Caco-2 (cell line): ENCODE measurements at regions not wholly inside any gene's neighbourhood (a gene's known extent, or its start where the extent isn't known, plus 50 kb on each side); places are given as distances from the start of the nearest gene placed in this dataset.
"Not testable (repeated sequence)": the region's sequence is repeated elsewhere in the genome, so short reads cannot be mapped to it uniquely, and the experiment has no call there.

Experiments
- BruUV-seq: library from RNA; stranded (reverse); fragments of 400-500 nt; replicated peaks from 2 replicates; lab custom pipeline; 2021; lab: Mats Ljungman, UMichigan
- CTCF ChIA-PET: fragments of 300-600 bp; sonication (Branson Sonifier 250); formaldehyde crosslinking; loops from one replicate; lab custom pipeline; 2022; ENCODE audit warnings: antibody characterized with exemption; lab: Charles Lee
- POLR2A ChIA-PET: fragments of 300-600 bp; sonication (Branson Sonifier 250); formaldehyde crosslinking; loops from one replicate; lab custom pipeline; 2022; ENCODE audit warnings: antibody characterized with exemption; lab: Charles Lee
- DNase-seq, 2 experiments: peaks; one replicate each; pipeline versions ENCODE4 v3.0.0 to v3.0.0-alpha.2; 2020 to 2022
- H3K27me3 ChIP-seq: replicated peaks from 2 replicates; pipeline ENCODE4 v1.6.0; 2011; ENCODE audit warnings: low read length; ENCODE audit not compliant: control insufficient read depth, insufficient read depth
- H3K36me3 ChIP-seq: 2 replicates; pipeline ENCODE4 v1.5.1; 2011; ENCODE audit warnings: low read length; ENCODE audit not compliant: control insufficient read depth, insufficient read depth
- H3K4me1 ChIP-seq: fragments of 250-450 bp; sonication (Bioruptor Pico); 2 replicates; pipeline ENCODE4 v1.5.1; 2020; ENCODE audit warnings: mild to moderate bottlenecking
- H3K4me3 ChIP-seq: 2 replicates; pipeline ENCODE4 v1.5.1; 2011; ENCODE audit warnings: low read depth, mild to moderate bottlenecking, control low read depth, low read length
- H3K9me3 ChIP-seq: fragments of 250-450 bp; sonication (Bioruptor Pico); 2 replicates; pipeline ENCODE4 v1.5.1; 2020; ENCODE audit warnings: mild to moderate bottlenecking, moderate library complexity
- H3K27ac Mint-ChIP-seq: one replicate; pipeline ENCODE4 v1.8.0; 2022; ENCODE audit warnings: mixed read lengths; ENCODE audit not compliant: unreplicated experiment
- H3K27me3 Mint-ChIP-seq: one replicate; pipeline ENCODE4 v1.8.0; 2022; ENCODE audit warnings: mixed read lengths; ENCODE audit not compliant: insufficient read depth, unreplicated experiment
- H3K36me3 Mint-ChIP-seq: one replicate; pipeline ENCODE4 v1.8.0; 2022; ENCODE audit warnings: mild to moderate bottlenecking, mixed read lengths; ENCODE audit not compliant: insufficient read depth, unreplicated experiment
- H3K4me1 Mint-ChIP-seq: one replicate; pipeline ENCODE4 v1.8.0; 2022; ENCODE audit warnings: low read depth, mixed read lengths; ENCODE audit not compliant: unreplicated experiment
- H3K4me3 Mint-ChIP-seq: one replicate; pipeline ENCODE4 v1.8.0; 2022; ENCODE audit warnings: mild to moderate bottlenecking, moderate library complexity, mixed read lengths; ENCODE audit not compliant: unreplicated experiment
- H3K9me3 Mint-ChIP-seq: one replicate; pipeline ENCODE4 v1.8.0; 2022; ENCODE audit warnings: mixed read lengths; ENCODE audit not compliant: unreplicated experiment
- intact Hi-C: fragments of 100-400 bp; cut with micrococcal nuclease; formaldehyde crosslinking; loops from one replicate; pipeline ENCODE4 v1.10.0; 2022; ENCODE audit not compliant: unreplicated experiment
- TF ChIP-seq, protein P1 (sequence below), 2 experiments: fragments of 200-600 bp in 1 of 2; IDR thresholded peaks; 1 replicate in 1 of 2; 2 replicates in 1 of 2; pipeline versions ENCODE4 v1.5.1 to v1.8.0; 2011 to 2022; ENCODE audit warnings: antibody characterized with exemption in 1 of 2, control low read depth in 1 of 2, inconsistent platforms in 1 of 2, low read depth in 1 of 2, low read length in 1 of 2, mild to moderate bottlenecking in 1 of 2, moderate library complexity in 1 of 2; ENCODE audit not compliant: insufficient read depth in 1 of 2, severe bottlenecking in 1 of 2, unreplicated experiment in 1 of 2

DNA sequence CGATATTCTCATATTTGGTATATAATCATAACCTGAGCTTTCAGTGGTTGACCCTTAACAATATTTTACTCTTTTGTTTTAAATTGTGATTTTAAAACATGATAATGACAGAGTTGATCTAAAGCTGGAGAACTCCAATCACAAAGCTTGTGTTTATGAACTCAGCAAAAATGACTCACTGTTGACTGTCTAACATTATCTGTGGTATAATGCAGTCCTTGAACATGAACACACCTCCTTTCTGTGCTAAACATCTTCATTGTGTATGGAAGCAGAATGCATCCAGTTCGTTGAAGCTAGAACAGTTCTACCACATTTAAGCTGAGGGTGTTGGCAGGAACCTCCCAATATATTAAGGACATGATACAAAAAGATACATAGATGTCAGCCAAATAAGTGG is 1030.2 kb upstream of the SEMA6A start:
- H3K27me3 ChIP-seq, result no peaks in the 10 kb centered on the region
- Mint-ChIP-seq H3K27ac (no peak overlapping the region), H3K4me1 (no peaks in the 10 kb centered on the region), H3K36me3 (no peaks in the 10 kb centered on the region), H3K4me3 (no peak overlapping the region), H3K9me3 (no peaks in the 10 kb centered on the region), H3K27me3 (peaks cover 2% of the 10 kb centered on the region)
- intact Hi-C loops, result no loop called here
- TF ChIP-seq, protein P1, sequence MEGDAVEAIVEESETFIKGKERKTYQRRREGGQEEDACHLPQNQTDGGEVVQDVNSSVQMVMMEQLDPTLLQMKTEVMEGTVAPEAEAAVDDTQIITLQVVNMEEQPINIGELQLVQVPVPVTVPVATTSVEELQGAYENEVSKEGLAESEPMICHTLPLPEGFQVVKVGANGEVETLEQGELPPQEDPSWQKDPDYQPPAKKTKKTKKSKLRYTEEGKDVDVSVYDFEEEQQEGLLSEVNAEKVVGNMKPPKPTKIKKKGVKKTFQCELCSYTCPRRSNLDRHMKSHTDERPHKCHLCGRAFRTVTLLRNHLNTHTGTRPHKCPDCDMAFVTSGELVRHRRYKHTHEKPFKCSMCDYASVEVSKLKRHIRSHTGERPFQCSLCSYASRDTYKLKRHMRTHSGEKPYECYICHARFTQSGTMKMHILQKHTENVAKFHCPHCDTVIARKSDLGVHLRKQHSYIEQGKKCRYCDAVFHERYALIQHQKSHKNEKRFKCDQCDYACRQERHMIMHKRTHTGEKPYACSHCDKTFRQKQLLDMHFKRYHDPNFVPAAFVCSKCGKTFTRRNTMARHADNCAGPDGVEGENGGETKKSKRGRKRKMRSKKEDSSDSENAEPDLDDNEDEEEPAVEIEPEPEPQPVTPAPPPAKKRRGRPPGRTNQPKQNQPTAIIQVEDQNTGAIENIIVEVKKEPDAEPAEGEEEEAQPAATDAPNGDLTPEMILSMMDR (IDR thresholded peaks at IDR 0.05; ENCODE audit: insufficient read depth in 1 of 2, low read depth in 1 of 2, low read length in 1 of 2, severe bottlenecking in 1 of 2, unreplicated experiment in 1 of 2), result no peak
- H3K36me3 ChIP-seq, result no peaks in the 10 kb centered on the region
- H3K9me3 ChIP-seq, result no peaks in the 10 kb centered on the region
- ChIA-PET POLR2A (no interaction called here), CTCF (no interaction called here)
- no TSS peak for BruUV-seq
- DNase-seq, result no peak
- no peak overlapping the region for H3K4me3 ChIP-seq
- H3K4me1 ChIP-seq, result no peaks in the 10 kb centered on the region

DNA sequence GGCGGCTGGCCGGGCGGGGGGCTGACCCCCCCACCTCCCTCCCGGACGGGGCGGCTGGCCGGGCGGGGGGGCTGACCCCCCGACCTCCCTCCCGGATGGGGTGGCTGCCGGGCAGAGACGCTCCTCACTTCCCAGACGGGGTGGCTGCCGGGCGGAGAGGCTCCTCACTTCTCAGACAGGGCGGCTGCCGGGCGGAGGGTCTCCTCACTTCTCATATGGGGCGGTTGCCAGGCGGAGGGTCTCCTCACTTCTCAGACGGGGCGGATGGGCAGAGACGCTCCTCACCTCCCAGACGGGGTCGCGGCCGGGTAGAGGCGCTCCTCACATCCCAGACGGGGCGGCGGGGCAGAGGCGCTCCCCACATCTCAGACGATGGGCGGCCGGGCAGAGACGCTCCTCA is 1025.2 kb upstream of the SEMA6A start:
- H3K27ac Mint-ChIP-seq, H3K36me3 ChIP-seq, H3K36me3 Mint-ChIP-seq, POLR2A ChIA-PET, H3K4me3 Mint-ChIP-seq, H3K9me3 ChIP-seq, H3K27me3 Mint-ChIP-seq, H3K9me3 Mint-ChIP-seq, BruUV-seq, H3K27me3 ChIP-seq, H3K4me1 ChIP-seq, DNase-seq, H3K4me1 Mint-ChIP-seq, H3K4me3 ChIP-seq, CTCF ChIA-PET: not testable (repeated sequence)
- intact Hi-C loops, result loop anchor here (5.0 kb wide), 1 partner anchor 1192 kb away; no protein-coding TSS in a partner anchor

DNA sequence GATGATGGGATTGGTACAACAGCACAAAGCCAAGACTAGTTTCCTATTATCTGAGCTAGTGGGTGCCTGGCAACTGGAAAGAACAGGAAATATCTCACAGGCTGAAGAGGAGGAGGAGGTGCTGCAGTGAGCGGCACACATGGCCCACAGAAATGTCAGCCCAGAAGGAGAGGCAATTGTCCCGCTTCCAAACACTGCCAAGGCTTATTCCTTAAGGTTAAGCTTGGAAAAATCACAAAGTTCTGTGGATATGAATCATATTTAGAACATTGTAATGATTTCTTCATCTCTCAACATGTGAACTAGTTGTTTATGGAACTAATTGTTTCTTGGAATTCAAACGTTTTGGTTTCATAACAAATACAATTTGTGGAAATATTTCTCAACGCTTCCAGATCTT is 1019.5 kb upstream of the SEMA6A start:
- no peak overlapping the region for H3K27ac Mint-ChIP-seq
- no peaks in the 10 kb centered on the region for H3K9me3 Mint-ChIP-seq
- Histone ChIP-seq H3K4me1 (no peaks in the 10 kb centered on the region), H3K27me3 (no peaks in the 10 kb centered on the region), H3K4me3 (no peak overlapping the region), H3K9me3 (no peaks in the 10 kb centered on the region), H3K36me3 (no peaks in the 10 kb centered on the region)
- ChIA-PET POLR2A (no interaction called here), CTCF (interaction anchor here (0.6 kb wide), 1 partner anchor 138 kb away, joined by 4 read pairs; no protein-coding TSS in a partner anchor)
- TF ChIP-seq, protein P1 (IDR thresholded peaks at IDR 0.05; ENCODE audit: insufficient read depth in 1 of 2, low read depth in 1 of 2, low read length in 1 of 2, severe bottlenecking in 1 of 2, unreplicated experiment in 1 of 2), result no peak
- no peaks in the 10 kb centered on the region for H3K27me3 Mint-ChIP-seq
- H3K4me3 Mint-ChIP-seq, result no peak overlapping the region
- intact Hi-C loops, result no loop called here
- no TSS peak for BruUV-seq
- no peak for DNase-seq
- H3K36me3 Mint-ChIP-seq, result no peaks in the 10 kb centered on the region
- no peaks in the 10 kb centered on the region for H3K4me1 Mint-ChIP-seq

DNA sequence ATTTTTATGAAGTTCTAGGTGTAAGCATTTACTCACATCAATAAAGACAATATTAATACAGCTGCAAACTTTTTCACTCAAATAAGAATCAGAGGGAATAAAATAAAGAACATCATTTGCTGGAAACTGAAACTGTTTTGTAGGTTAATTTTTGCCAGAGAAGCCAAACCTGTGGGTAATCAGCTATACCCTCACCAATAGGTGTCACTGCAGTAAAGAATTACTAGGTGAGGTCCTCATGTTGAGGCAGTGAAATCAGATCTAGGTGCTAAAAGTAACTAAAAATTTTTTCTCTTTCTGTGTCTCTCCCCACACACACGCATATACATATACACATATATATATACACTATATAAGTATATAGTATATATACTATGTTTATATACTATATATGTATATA is 1016.3 kb upstream of the SEMA6A start:
- TF ChIP-seq, protein P1 (IDR thresholded peaks at IDR 0.05; ENCODE audit: insufficient read depth in 1 of 2, low read depth in 1 of 2, low read length in 1 of 2, severe bottlenecking in 1 of 2, unreplicated experiment in 1 of 2), result peak; percentile 44 to 50
- Histone ChIP-seq H3K4me1 (no peaks in the 10 kb centered on the region), H3K4me3 (no peak overlapping the region), H3K9me3 (no peaks in the 10 kb centered on the region), H3K36me3 (no peaks in the 10 kb centered on the region), H3K27me3 (no peaks in the 10 kb centered on the region)
- Mint-ChIP-seq H3K4me3 (no peak overlapping the region), H3K36me3 (no peaks in the 10 kb centered on the region), H3K27ac (no peak overlapping the region), H3K4me1 (no peaks in the 10 kb centered on the region), H3K27me3 (peaks cover 7% of the 10 kb centered on the region), H3K9me3 (no peaks in the 10 kb centered on the region)
- peak in 1 of 2 experiments; percentile 32 for DNase-seq
- BruUV-seq, result no TSS peak
- intact Hi-C loops, result loop anchor here (1.0 kb wide), 2 partner anchors 197 to 451 kb away; no protein-coding TSS in a partner anchor
- CTCF ChIA-PET, result interaction anchor here (0.7 to 1.1 kb wide), 2 partner anchors 14 to 136 kb away, joined by 3 to 7 read pairs; no protein-coding TSS in a partner anchor
- POLR2A ChIA-PET, result no interaction called here
